GM12872 (cell line): ENCODE measurements at regions not wholly inside any gene's neighbourhood (a gene's known extent, or its start where the extent isn't known, plus 50 kb on each side); places are given as distances from the start of the nearest gene placed in this dataset.

Experiments
- TF ChIP-seq, protein P1 (sequence below): IDR thresholded peaks from 3 replicates; pipeline ENCODE4 v1.5.1; 2011; ENCODE audit warnings: low read depth, mild to moderate bottlenecking, low read length, moderate library complexity; ENCODE audit not compliant: insufficient read depth

- TF ChIP-seq, protein P1, sequence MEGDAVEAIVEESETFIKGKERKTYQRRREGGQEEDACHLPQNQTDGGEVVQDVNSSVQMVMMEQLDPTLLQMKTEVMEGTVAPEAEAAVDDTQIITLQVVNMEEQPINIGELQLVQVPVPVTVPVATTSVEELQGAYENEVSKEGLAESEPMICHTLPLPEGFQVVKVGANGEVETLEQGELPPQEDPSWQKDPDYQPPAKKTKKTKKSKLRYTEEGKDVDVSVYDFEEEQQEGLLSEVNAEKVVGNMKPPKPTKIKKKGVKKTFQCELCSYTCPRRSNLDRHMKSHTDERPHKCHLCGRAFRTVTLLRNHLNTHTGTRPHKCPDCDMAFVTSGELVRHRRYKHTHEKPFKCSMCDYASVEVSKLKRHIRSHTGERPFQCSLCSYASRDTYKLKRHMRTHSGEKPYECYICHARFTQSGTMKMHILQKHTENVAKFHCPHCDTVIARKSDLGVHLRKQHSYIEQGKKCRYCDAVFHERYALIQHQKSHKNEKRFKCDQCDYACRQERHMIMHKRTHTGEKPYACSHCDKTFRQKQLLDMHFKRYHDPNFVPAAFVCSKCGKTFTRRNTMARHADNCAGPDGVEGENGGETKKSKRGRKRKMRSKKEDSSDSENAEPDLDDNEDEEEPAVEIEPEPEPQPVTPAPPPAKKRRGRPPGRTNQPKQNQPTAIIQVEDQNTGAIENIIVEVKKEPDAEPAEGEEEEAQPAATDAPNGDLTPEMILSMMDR: no peak
Observed at GRCh38 chr12:73998894-73999293, 538.7 kb upstream of the ATXN7L3B start.

DNA sequence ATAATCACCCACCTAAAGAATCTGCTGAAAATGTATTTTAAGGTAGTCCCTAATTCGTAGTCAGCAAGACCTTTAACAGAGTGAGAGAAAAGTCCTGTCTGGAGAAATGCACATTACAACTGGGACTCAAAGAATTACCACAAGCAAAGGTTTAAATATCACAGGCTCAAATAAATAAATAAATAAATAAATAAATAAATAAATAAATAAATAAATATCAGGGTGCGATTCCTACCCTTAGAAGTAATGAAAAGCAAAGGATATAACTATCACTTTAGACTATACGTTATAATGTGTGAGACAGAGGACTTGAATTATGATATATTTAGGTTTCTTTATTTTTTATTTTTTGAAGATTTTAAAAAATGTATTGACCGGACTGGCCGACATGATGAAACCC is 522.5 kb upstream of the ATXN7L3B start:
- TF ChIP-seq, protein P1: no peak

DNA sequence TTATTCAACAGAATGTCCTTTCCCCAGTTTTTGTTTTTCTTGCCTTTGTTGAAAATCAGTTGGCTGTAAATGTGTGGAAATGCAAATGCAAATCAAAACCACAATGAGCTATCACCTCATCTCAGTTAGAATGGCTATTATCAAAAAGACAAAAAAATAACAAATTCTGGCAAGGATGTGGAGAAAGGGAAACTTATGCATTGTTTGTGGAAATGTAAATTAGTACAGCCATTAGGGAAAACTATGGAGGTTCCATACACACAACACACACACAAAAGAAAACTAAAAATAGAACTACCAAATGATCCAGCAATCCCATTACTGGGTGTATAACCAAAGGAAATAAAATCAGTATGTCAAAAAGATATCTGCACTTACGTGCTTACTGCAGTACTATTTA is 518.8 kb upstream of the ATXN7L3B start:
- TF ChIP-seq, protein P1: no peak

- TF ChIP-seq, protein P1: peak; percentile 87
Observed at GRCh38 chr12:74021937-74022336, 515.7 kb upstream of the ATXN7L3B start.

DNA sequence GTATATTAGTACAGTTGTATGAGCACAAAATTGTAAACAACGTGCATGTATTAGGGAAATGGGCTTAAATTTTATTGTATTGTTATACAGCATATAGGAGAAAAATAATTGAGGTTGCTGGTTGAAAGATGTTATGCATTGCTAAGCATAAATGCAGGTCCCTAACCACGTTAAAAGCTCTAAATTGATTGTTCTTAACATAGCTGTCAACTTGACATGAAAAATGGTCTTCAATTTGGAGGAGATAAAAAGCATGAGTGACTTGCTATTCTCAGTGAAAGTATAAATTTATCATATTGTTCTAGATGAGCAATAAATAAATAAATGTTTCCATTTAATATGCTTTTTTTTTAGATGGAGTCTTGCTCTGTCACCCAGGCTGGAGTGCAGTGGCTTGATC is 506.6 kb upstream of the ATXN7L3B start:
- TF ChIP-seq, protein P1: no peak

DNA sequence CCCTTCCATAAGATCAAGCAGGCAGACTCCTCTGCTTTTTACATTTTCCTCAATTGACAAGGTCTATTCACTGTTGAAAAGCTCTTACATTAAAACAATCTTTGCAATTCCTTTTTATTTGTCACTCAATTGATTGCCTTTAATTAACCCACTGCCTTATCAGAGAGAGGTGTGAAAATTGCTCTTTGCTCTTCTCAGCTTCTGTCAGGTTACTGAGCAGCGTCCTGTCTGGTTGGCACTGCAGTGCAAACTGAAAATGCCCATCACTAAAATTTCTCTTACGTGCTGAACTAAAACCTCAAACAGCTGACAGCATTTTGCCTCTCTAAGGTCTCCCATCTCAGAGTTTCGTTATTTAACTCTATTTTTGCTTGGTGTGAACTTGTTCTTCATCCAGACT is 504.1 kb upstream of the ATXN7L3B start:
- TF ChIP-seq, protein P1: no peak

DNA sequence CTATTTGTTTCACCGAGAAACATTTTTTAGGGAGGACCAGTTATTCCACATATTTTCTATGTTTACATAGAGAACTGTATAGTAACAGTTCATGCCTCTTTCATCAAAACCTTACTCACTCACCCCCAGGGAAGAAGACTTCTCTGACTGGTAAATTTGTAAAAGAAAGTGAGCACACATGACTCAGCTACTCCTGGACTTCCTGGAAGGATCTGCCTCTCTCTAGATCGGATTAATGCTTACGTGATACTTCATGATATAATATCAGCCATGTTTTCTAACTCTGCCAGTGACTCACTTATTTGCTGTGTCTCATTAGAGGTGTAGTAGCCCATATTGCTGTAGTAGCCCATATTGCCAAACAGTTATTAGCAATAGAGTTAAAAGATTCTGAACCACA is 494.3 kb upstream of the ATXN7L3B start:
- TF ChIP-seq, protein P1: no peak

DNA sequence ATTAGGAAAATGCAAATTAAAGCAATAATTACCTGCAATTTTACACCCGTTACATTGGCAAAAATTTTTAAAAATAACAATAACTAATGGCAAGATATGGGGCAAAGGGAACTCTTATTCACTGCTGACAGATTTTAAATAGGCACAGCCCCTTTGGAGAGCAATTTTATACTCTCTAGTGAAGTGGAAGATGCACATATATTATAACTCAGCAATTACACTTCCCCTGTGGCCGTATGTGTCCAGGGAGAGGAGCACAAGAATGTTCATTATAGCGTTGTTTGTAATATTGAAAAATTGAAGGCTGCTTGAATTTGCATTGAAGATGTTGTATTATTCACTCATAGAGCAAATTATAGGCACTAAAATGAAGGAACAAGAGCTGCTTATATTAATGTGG is 488.3 kb upstream of the ATXN7L3B start:
- TF ChIP-seq, protein P1: no peak
